ENCODE measurements at regions not wholly inside any gene's neighbourhood (a gene's known extent, or its start where the extent isn't known, plus 50 kb on each side); places are given as distances from the start of the nearest gene placed in this dataset.
"Not testable (repeated sequence)": the region's sequence is repeated elsewhere in the genome, so short reads cannot be mapped to it uniquely, and the experiment has no call there.

DNA sequence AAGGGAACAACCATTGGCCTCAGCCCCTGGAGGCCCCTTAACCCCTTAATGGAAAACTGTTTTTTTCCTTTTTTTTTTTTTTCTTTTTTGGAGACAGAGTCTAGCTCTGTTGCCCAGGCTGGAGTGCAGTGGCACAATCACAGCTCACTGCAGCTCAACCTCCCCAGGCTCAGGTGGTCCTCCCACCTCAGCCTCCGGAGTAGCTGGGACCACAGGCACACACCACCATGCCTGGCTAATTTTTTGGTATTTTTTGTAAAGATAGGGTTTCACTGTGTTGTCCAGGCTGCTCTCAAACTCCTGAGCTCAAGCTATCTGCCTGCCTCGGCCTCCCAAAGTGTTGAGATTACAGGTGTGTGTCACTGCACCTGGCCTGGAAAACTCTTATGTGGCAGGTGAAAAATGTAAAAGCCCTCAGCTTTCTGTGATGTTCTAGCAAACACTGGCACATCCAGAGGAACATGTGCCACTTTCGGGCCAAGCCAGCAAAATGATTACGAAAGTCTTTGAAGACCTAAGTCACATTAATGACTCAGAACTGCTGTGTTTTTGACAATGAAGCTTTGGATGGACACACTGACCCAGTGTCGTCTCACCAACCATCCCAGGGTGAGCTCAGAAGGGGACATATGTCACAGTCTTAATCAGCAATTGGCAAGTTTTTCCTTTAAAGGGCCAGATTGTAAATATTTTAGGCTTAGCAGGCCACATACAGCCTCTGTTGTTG, 189.3 kb upstream of the TPM1 start:
- DNase-seq (ENCODE audit: low read depth in 2 of 2) = no peak

DNA sequence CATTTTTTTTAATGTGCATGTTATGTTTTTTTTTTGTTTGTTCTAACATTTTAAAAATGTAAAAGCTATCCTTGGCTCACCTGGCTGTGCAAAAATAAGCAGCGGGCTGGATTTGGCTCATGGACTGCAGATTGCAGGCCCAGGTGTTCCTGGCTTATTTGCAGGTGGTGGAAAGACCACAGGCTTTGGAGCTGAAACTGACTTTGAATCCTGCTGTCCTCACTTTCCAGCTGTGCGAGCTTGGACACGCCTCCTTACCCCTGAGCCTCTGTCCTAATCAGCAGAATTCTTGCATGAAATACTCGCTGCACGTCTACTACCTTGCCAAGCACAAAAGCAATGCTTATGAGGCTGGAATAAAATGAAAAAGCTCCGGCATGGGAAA, 188.7 kb upstream of the TPM1 start:
- no peak for DNase-seq (ENCODE audit: low read depth in 2 of 2)

DNA sequence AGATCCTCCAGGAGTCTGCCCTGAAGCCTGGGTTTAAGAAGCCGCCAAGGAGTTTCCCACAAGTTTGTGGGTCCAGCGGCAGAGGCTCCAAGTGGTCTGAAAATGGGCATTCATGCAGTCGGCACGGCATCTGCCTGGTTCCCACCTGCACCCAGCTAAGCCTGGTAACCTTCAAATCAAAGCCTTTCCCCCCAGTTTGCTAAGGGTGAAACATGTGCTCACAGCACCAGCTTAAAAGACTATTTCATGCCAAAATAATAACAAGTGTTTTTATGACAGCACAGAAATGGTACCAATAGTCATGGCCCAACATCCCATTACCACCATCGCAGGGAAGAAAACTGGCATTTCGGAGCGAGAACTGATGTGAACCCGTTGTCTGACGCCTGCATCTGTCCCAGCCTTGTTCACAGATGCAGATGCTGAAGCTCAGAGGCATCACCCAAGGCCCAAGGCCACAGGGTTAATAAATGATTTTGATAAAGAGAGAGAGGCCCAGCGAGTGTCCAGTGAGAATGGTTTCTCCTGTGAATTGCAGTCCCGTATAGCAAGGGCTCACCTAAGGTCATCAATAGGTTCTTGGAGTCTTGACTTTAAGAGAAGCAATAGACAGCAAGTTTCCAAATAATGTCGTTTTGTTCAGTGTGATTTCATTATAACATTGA, 188.0 kb upstream of the TPM1 start:
- no peak for DNase-seq (ENCODE audit: low read depth in 2 of 2)

DNA sequence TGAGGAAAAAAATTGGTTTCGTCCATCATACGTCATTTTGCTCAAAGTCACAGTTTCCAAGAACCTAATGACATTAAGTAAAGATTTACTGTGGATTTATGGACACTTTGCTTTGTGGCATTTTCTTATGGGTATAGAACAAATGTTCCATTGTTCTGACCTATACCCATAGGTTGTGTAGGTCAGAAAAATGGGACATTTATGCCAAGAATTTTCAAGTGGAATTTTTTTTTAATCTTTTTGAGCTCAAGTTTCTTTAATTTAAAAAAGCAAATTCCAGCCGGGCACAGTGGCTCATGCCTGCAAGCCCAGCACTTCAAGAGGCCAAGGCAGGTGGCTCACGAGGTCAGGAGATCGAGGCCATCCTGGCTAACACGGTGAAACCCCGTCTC, 187.5 kb upstream of the TPM1 start:
- no peak for DNase-seq (ENCODE audit: low read depth in 2 of 2)

DNA sequence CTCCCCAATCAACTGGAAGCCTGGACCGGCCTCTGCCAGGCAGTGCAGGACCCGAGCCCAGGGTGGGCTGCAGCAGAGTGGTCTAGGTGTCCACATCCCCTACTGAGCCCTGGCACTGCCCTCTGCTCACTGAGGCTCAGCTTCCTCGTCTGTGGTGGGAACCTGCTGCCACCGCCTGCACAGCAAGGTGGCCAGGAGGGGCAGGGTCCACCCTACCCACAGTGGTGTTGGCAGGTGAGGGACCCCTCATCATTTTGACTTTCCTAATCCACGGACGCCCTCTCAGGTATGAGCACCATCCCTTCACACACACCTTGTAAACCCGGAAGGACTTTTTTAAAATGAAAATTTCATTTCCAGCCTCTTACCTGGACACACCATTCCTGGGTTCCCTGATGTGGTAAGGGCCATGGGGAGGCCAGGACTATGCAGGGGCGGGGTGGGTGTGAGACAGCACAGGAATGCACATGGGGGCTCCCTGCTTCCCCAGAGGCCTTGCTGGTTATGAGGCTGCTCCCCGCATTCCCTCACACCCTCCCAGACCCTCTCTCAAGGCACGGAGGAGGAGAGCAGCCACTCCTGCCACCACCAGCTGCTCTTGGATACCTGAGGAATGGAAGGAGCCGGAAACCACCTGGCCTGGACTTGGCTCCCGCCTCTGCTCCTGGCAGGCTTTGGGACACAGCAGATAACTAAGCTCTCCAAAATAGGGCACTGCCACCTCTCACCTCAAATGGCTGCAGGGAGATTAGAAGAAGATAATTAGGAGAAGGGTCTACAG, 185.9 kb upstream of the TPM1 start:
- DNase-seq (ENCODE audit: low read depth in 2 of 2) = no peak

DNA sequence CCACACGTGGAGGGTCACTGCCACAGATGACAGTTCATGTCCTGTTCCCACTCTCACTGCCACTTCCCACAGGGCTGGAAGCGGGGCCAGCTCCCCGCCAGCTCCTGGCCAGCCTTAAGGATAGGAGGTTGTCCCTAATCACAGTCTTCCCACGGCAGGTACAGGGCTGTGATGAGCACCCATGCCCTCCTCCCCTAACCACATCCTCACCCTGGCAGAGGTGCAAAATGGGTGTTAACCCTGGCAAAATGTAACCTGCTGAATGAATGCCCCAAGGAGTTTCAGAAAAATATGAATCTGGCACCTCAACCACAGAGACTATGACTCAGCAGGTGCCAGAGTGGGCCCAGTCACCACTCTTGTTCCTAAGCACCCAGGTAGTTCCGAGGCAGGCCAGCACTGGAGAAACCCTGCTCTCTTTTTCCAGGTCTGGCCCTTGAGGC, 185.1 kb upstream of the TPM1 start:
- DNase-seq (ENCODE audit: low read depth in 2 of 2) = peak in 1 of 2 donors; percentile 11

DNA sequence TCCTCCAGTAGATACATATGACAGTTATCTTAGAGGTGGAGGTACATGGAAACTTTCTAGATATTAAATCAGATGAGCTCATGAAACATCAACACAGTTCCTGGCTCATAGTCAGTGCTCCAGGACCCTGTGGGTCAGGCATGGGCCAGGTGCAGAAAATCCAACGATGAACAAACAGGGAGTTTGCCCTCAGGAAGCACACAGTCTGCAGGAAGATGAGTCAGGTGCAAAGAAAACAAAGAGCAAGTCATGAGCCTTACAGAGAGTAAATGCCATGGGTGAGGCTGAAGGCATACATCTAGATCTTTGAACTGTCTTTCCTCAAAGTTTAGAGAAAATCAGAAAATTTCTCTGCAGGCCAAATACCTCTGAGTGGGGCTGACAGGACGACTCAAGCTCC, 184.2 kb upstream of the TPM1 start:
- no peak for DNase-seq (ENCODE audit: low read depth in 2 of 2)

DNA sequence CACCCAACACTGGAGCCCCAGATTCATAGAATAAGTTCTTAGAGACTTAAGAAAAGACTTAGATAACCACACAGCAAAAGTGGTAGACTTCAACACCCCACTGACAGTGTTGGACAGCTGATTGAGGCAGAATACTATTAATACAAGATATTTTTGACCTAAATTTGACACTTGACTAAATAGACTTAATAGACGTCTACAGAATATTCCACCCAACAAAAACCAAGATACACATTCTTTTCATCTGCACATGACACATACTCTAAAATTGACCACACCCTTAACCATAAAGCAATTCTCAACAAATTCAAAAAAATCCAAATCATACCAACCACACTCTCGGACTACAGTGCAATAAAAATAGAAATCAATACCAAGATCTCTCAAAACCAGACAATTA, 179.8 kb upstream of the TPM1 start:
- DNase-seq (ENCODE audit: low read depth in 2 of 2) = no peak

DNA sequence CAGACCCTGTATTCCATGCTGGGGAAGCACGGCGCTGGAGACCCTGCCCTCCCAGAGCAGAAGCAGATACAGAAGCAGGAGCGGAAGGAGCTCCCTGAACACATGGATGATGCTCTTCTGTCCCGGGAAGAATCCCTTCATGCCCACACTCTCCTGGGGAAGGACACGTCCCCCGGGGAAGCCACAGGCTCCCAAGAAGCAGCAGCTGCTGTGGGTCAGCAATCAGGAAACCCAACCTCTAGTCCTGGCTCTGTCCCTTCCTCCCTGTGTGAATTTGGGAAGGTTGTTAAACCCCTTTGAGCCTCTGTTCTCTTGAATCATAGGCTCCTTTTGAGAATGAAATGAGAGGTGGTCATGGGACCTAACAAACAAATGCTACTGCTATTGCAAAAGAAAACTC, 176.2 kb upstream of the TPM1 start:
- DNase-seq (ENCODE audit: low read depth in 2 of 2) = no peak

DNA sequence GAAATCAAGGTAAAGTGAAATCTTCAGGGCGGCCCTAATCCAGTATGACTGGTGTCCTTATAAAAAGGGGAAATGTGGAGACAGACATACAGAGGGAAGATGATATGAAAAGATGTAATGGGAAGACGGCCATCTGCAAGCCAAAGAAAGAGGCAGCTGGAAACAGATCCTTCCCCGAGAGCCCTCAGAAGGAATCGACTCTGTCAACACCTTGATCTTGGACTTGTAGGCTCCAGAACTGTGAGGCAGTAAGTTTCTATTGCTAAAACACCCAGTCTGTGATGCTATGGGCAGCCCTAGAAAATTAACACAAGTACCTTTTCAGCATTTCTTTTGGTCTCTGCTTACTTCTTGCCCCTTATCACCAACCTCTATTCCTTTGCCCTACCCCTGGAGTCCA, 174.7 kb upstream of the TPM1 start:
- no peak for DNase-seq (ENCODE audit: low read depth in 2 of 2)

DNA sequence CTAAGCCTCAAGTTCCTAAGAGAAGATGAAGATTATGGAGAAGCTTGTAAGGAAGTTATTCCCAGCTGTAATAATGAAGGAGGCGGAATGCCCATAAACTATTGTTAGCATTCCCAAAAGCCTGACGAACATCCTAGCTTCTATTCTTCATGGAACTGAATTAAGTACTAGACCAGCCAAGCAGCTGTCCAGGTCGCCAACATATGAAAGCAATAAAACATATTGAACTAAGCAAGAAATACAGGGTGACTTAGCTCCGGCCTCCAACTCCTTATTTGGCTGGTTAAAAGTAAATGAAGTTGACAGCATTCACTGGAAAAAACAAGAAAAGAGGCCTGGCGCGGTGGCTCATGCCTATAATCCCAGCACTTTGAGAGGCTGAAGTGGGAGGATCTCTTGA, 174.0 kb upstream of the TPM1 start:
- no peak for DNase-seq (ENCODE audit: low read depth in 2 of 2)

DNA sequence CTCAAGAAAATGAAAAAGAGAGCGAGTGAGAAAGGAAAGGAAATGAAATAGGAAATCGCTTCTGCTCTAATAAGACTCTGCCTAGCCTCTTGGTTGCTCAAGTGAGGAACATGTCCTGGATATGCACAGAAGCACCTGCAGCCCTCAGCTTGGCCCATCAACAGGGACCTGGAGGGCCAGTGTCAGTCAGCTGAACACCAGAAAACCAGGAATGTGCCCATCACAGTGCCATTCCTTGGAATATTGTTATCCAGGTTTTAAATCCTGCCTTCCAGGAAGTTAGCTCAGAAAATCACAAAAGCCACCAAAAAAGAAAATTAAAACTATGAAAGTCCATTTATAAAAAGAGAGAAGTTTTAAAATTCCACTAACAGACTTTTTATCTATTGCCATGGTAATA, 173.4 kb upstream of the TPM1 start:
- DNase-seq (ENCODE audit: low read depth in 2 of 2) = no peak

DNA sequence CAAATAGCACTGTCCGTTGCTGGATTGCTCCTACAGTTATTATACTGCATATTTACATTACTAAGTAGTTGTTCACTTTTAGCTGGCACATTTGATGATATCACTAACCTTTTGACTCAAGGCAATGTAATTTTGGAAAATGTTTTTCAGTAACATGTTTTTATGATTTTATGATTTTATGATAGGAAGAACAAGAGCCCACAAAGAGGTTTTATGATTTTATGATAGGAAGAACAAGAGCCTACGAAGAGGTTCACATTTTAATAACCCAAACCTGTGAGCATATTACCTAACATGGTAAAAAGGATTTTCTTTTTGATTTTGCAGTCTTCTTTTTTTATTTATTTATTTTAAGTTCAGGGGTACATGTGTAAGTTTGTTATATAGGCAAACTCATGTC, 172.3 kb upstream of the TPM1 start:
- DNase-seq (ENCODE audit: low read depth in 2 of 2) = no peak

DNA sequence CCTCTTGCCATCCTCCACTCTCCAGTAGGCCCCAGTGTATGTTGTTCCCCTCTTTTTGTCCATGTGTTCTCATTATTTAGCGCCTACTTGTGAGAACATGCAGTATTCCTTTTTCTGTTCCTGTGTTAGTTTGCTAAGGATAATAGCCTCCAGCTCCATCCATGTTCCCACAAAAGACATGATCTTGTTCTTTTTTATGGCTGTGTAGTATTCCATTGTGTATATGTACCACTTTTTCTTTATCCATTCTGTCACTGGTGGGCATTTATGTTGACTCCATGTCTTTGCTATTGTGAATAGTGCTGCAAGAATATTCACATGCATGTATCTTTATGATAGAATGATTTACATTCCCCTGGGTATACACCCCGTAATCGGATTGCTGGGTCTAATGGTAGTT, 171.8 kb upstream of the TPM1 start:
- not testable (repeated sequence) for DNase-seq (ENCODE audit: low read depth in 2 of 2)

DNA sequence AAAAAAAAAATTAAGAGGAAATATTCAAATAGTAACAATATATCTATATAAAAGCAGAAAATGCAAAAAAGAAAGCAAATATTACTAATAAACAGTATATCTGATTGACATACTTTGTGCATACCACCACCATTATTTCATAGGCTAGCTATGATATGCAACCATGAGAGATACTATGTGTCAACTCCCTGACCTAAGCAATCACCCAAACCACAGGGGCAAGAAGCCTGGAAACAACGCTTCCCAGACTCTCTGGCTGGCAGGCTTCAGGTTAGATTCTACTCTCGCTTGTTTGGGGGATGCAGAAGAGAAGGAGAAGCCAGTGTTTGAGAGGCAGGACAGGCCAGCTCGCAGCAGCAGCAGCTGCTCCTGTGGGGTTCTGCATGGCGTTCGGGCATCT, 169.3 kb upstream of the TPM1 start:
- DNase-seq (ENCODE audit: low read depth in 2 of 2) = no peak

DNA sequence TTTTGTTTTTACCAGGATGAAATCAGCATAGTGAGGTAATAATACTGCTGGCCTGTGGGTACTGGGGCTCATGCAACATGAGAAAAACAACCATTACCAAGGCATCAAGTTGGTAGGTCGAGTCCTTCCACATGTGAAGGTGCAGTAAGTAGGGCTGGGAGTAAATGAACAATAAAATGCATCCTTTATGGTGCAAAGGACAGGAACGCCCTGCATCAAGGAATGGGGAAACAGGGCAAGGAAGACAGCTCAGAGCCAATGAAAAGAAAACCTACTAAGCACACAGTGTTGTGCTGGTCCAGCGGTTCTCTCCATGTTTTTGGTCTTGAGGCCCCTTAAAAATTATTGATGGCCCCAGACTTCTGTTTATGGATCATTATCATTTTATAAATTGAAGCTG, 168.5 kb upstream of the TPM1 start:
- no peak for DNase-seq (ENCODE audit: low read depth in 2 of 2)

DNA sequence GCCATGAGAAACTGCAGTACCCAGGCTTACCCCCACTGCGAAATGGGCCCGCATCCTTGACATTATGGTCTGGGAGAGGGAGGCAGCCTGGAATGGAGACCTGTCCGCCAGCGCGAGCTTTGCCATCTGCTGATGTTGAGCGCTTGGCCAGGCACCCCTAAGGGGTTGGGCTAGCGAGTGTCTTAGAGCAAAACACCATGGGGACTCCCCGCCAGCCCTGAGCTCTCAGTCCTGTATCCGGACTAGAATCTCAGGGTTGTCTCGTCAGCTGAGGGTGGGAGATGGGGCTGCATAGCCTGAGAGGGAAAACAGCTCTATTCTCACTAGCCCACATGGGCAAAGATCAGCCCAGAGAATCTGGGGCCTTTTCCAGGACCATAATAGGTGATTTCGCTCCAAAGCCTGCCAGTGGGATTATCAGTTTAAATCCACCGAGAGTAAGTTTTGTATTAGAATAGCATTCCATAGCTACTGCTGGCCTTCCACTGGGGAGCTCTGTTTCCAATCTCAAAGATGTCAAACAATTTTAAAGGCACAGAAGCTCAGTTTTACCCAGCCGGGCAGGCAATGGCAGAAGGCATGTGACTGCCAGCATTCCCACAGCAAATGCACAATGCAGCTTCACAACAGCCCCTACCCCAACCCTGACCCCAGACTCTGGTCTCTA, 167.5 kb upstream of the TPM1 start:
- DNase-seq (ENCODE audit: low read depth in 2 of 2) = no peak

DNA sequence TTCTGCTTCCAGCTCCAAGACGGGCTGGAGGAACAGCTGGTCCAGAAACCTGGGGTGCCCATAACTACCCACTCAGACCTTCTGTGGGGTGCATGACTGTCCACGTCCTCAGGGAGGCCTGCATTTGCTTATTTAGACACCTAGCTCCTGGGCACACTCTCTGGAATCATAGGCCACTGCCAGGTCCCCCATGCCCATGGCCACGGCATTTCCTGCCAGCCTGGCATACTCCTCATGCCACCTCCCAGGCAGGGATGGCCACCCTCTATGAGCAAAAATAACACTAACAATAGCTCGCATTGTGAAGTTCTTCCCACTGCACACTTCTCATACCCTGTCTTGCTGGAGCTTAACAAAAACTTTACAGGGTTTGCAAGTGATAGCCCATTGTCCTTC, 166.9 kb upstream of the TPM1 start:
- DNase-seq (ENCODE audit: low read depth in 2 of 2) = no peak

DNA sequence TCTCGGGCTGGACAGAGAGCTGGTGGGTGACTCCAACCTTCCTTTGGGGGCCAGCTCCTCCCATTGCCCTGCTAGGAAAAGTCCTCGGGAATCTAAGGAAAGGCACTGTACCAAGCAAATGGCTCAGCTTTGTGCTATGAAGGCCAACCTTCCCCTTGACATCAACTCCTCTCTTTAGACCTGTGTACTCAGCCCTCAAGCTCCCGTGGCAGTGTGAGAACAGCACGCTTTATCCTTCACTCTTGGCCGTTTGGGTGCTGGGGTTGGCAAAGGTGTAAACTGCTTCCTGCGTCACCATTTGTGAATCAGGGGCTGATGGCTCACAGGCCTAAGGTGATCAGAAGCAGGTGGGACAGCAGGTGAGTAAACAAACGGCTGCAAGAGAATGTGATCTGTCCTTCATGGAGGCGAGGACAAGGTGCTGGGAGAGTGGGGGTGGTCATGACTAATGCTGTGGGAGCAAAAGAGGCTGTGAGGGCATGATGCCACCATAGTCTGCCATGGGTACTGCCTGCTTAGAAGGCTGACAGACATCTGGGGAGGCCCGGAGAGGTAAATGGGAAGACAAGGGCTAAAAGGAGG, 165.2 kb upstream of the TPM1 start:
- no peak for DNase-seq (ENCODE audit: low read depth in 2 of 2)

DNA sequence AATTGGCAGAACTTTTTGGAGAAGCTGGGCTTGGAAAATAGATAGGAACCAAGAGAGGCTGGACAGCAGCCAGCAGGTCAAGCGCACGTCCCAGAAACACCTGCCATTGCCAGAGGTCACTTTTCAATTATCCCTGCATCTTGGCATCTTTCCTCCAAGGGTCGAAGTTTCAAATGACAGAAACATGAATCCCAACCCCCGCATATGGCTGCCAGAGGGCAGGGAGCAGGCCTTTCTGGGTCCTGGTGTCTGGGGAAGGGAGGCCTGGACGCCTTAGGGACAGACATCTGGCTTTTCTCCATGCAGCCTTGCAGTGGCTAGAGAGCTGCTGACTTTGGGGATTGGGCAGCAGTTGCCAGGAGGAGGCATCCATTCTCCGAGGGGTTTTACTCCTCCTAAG, 164.5 kb upstream of the TPM1 start:
- DNase-seq (ENCODE audit: low read depth in 2 of 2) = no peak

DNA sequence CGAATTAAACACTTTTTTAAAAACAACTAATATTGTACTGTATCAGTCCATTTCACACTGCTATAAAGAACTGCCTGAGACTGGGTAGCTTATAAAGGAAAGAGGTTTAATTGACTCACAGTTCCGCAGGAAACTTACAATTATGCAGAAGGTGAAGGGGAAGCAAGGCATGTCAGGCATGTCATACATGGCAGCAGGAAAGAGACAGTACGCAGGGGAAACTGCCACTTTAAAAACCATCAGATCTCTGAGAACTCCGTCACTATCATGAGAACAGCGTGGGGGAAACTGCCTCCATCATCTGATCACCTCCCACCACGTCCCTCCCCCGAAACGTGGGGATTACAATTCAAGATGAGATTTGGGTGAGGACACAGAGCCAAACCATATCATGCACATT, 162.8 kb upstream of the TPM1 start:
- DNase-seq (ENCODE audit: low read depth in 2 of 2) = no peak

DNA sequence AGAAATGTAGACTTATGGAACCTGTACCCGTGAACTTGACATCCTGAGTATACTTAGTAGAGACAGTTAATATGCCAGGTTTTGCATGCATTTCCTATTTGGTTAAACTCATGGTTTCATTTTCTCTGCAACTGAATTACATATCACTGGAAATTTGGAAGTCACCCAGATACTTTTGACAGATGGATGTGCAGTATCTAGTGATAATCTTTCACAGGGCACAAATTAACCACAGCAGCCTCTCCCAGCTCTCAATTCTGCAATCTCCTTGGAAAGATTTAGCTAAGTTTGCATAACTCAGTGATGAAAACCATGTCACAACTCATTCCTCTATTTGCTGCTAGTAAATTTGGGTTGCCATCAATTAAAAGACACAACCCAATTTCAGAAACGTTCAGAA, 162.3 kb upstream of the TPM1 start:
- no peak for DNase-seq (ENCODE audit: low read depth in 2 of 2)
